ENCODE measurements at regions not wholly inside any gene's neighbourhood (a gene's known extent, or its start where the extent isn't known, plus 50 kb on each side); places are given as distances from the start of the nearest gene placed in this dataset.

- Histone ChIP-seq H3K36me3 (no peaks in the 10 kb centered on the region), H3K4me1 (peaks cover 18 to 34% (median 27%) of the 10 kb centered on the region in 4 donors), H3K27ac (replicated peaks in 1 of 4) (no peak overlapping the region), H3K27me3 (no peaks in the 10 kb centered on the region), H3K9me3 (no peaks in the 10 kb centered on the region), H3K4me3 (no peak overlapping the region)
- intact Hi-C loops (cut with DNase I): no loop called here
- TF ChIP-seq CTCF (IDR thresholded peaks at IDR 0.05) (no peak), POLR2AphosphoS5 (IDR thresholded peaks at IDR 0.05) (no peak), EP300 (IDR thresholded peaks at IDR 0.05) (no peak), POLR2A (IDR thresholded peaks at IDR 0.05; ENCODE audit: low read depth) (no peak)
- no peak for DNase-seq (ENCODE audit: extremely low spot score)
- 95% methylated on average over 2 of the region's 2 CpGs for WGBS
Observed at GRCh38 chr4:41388080-41388479, 131.4 kb downstream of the UCHL1 start.

GRCh38 chr4:41389356-41389755 is 132.6 kb downstream of the UCHL1 start:
- Histone ChIP-seq H3K27me3 (no peaks in the 10 kb centered on the region), H3K9me3 (no peaks in the 10 kb centered on the region), H3K36me3 (no peaks in the 10 kb centered on the region), H3K4me1 (peaks cover 14 to 25% (median 19%) of the 10 kb centered on the region in 4 donors), H3K27ac (replicated peaks in 1 of 4) (no peak overlapping the region), H3K4me3 (no peak overlapping the region)
- TF ChIP-seq POLR2A (IDR thresholded peaks at IDR 0.05; ENCODE audit: low read depth) (no peak), POLR2AphosphoS5 (IDR thresholded peaks at IDR 0.05) (no peak), EP300 (IDR thresholded peaks at IDR 0.05) (no peak), CTCF (IDR thresholded peaks at IDR 0.05) (no peak)
- peak; percentile 8 for DNase-seq (ENCODE audit: extremely low spot score)
- intact Hi-C loops (cut with DNase I): no loop called here
- WGBS: 88% methylated on average over 3 of the region's 3 CpGs

GRCh38 chr4:41390661-41391060 is 133.9 kb downstream of the UCHL1 start:
- Histone ChIP-seq H3K4me3 (no peak overlapping the region), H3K4me1 (peaks cover 8 to 17% (median 12%) of the 10 kb centered on the region in 4 donors), H3K27me3 (no peaks in the 10 kb centered on the region), H3K36me3 (no peaks in the 10 kb centered on the region), H3K27ac (replicated peaks in 1 of 4) (no peak overlapping the region), H3K9me3 (no peaks in the 10 kb centered on the region)
- 88% methylated on average over 2 of the region's 2 CpGs for WGBS
- intact Hi-C loops (cut with DNase I): no loop called here
- no peak for DNase-seq (ENCODE audit: extremely low spot score)
- TF ChIP-seq EP300 (IDR thresholded peaks at IDR 0.05): no peak
- TF ChIP-seq POLR2A (IDR thresholded peaks at IDR 0.05; ENCODE audit: low read depth): no peak
- TF ChIP-seq CTCF (IDR thresholded peaks at IDR 0.05): no peak
- no peak for TF ChIP-seq POLR2AphosphoS5 (IDR thresholded peaks at IDR 0.05)

GRCh38 chr4:41391271-41391670 is 134.5 kb downstream of the UCHL1 start:
- H3K27ac ChIP-seq (replicated peaks in 1 of 4): no peak overlapping the region
- no peak overlapping the region for H3K4me3 ChIP-seq
- intact Hi-C loops (cut with DNase I): no loop called here
- no peaks in the 10 kb centered on the region for H3K36me3 ChIP-seq
- no peaks in the 10 kb centered on the region for H3K27me3 ChIP-seq
- peaks cover 11 to 16% (median 13%) of the 10 kb centered on the region in 4 donors for H3K4me1 ChIP-seq
- H3K9me3 ChIP-seq: no peaks in the 10 kb centered on the region
- TF ChIP-seq POLR2AphosphoS5 (IDR thresholded peaks at IDR 0.05): no peak
- TF ChIP-seq CTCF (IDR thresholded peaks at IDR 0.05): no peak
- no peak for TF ChIP-seq EP300 (IDR thresholded peaks at IDR 0.05)
- TF ChIP-seq POLR2A (IDR thresholded peaks at IDR 0.05; ENCODE audit: low read depth): no peak
- DNase-seq (ENCODE audit: extremely low spot score): no peak
- whole genome bisulfite sequencing: 80% methylated on average over 2 of the region's 2 CpGs

GRCh38 chr4:41394481-41394894 is 137.8 kb downstream of the UCHL1 start:
- DNase-seq (ENCODE audit: extremely low spot score): no peak
- intact Hi-C loops (cut with DNase I): no loop called here
- WGBS: 74% methylated on average over 2 of the region's 2 CpGs
- Histone ChIP-seq H3K36me3 (no peaks in the 10 kb centered on the region), H3K4me3 (no peak overlapping the region), H3K27ac (replicated peaks in 1 of 4) (no peak overlapping the region), H3K27me3 (no peaks in the 10 kb centered on the region), H3K4me1 (peaks cover 6 to 20% (median 18%) of the 10 kb centered on the region in 4 donors), H3K9me3 (no peaks in the 10 kb centered on the region)
- TF ChIP-seq POLR2A (IDR thresholded peaks at IDR 0.05; ENCODE audit: low read depth) (no peak), EP300 (IDR thresholded peaks at IDR 0.05) (no peak), POLR2AphosphoS5 (IDR thresholded peaks at IDR 0.05) (no peak), CTCF (IDR thresholded peaks at IDR 0.05) (no peak)

All from esophagus muscularis mucosa (tissue), 4 donors.